ENCODE measurements at regions not wholly inside any gene's neighbourhood (a gene's known extent, or its start where the extent isn't known, plus 50 kb on each side); places are given as distances from the start of the nearest gene placed in this dataset.

- no peak for TF ChIP-seq GMEB1 (CRISPR knock-in tag; IDR thresholded peaks at IDR 0.05)
- no peak for TF ChIP-seq PML (IDR thresholded peaks at IDR 0.05; ENCODE audit: low read length)
- TF ChIP-seq FOXJ2 (tag; IDR thresholded peaks at IDR 0.05), result no peak
These were observed 97.3 kb downstream of the PPP1R2C start for GRCh38 chrX:42680666-42681065.
